ENCODE measurements at regions not wholly inside any gene's neighbourhood (a gene's known extent, or its start where the extent isn't known, plus 50 kb on each side); places are given as distances from the start of the nearest gene placed in this dataset.

GRCh38 chr2:67633212-67633856, 236.2 kb downstream of the ETAA1 start:
- no peak overlapping the region for H3K18ac ChIP-seq (ENCODE audit: low read length)
- no peak overlapping the region for H3K14ac ChIP-seq (ENCODE audit: low read length)
- no peaks in the 10 kb centered on the region for H3K27me3 ChIP-seq (ENCODE audit: control insufficient read depth in 3 of 3, insufficient read depth in 3 of 3, low read depth in 1 of 3, low read length in 3 of 3)
- H2BK120ac ChIP-seq (ENCODE audit: low read depth, low read length): no peak overlapping the region
- no peak overlapping the region for H3K23ac ChIP-seq (ENCODE audit: low read depth, low read length, poor library complexity)
- H3K4me2 ChIP-seq (ENCODE audit: insufficient read depth, low read length, poor library complexity, severe bottlenecking): no peak overlapping the region
- H3K4ac ChIP-seq (ENCODE audit: low read length): no peak overlapping the region
- no peak overlapping the region for H3K4me3 ChIP-seq (ENCODE audit: low read length in 2 of 2)
- H2AFZ ChIP-seq (ENCODE audit: low read length): no peak overlapping the region
- H4K91ac ChIP-seq (ENCODE audit: low read depth, low read length, poor library complexity): no peak overlapping the region
- H4K8ac ChIP-seq (ENCODE audit: low read depth, low read length): no peak overlapping the region
- no peak for DNase-seq (ENCODE audit: low spot score)
- no peaks in the 10 kb centered on the region for H3K4me1 ChIP-seq (ENCODE audit: control insufficient read depth in 2 of 2, insufficient read depth in 1 of 2, low read depth in 1 of 2, low read length in 2 of 2)
- no peaks in the 10 kb centered on the region for H3K9me3 ChIP-seq (replicated peaks in 1 of 2; ENCODE audit: control insufficient read depth in 2 of 2, insufficient read depth in 1 of 2, low read depth in 1 of 2, low read length in 2 of 2)
- H2BK5ac ChIP-seq (ENCODE audit: low read length): no peak overlapping the region
- no CpG with 5 or more reads among the region's 3 CpGs for WGBS, 2 donors (ENCODE audit: extremely low coverage in 2 of 2, insufficient read length in 2 of 2, insufficient replicate concordance in 1 of 2)
- no peaks in the 10 kb centered on the region for H3K79me1 ChIP-seq (ENCODE audit: low read depth, low read length)
- H2AK5ac ChIP-seq (ENCODE audit: low read depth, low read length): no peak overlapping the region
- H3K9ac ChIP-seq (ENCODE audit: low read depth, low read length, poor library complexity): no peak overlapping the region
- no peaks in the 10 kb centered on the region for H3K36me3 ChIP-seq (replicated peaks in 1 of 2; ENCODE audit: control insufficient read depth in 2 of 2, insufficient read depth in 2 of 2, low read length in 2 of 2)
- no peak overlapping the region for H2BK15ac ChIP-seq (ENCODE audit: low read length)
- no peak overlapping the region for H3K27ac ChIP-seq (replicated peaks; ENCODE audit: low read length)
- no peak overlapping the region for H2BK12ac ChIP-seq (ENCODE audit: low read length)

- no peak for DNase-seq (ENCODE audit: low spot score)
- no peak overlapping the region for H4K91ac ChIP-seq (ENCODE audit: low read depth, low read length, poor library complexity)
These were observed 241.0 kb downstream of the ETAA1 start for GRCh38 chr2:67638146-67638545.

GRCh38 chr2:67641312-67642045, 244.3 kb downstream of the ETAA1 start:
- Histone ChIP-seq H3K27me3 (ENCODE audit: control insufficient read depth in 3 of 3, insufficient read depth in 3 of 3, low read depth in 1 of 3, low read length in 3 of 3) (no peaks in the 10 kb centered on the region), H2BK120ac (ENCODE audit: low read depth, low read length) (no peak overlapping the region), H3K4me2 (ENCODE audit: insufficient read depth, low read length, poor library complexity, severe bottlenecking) (no peak overlapping the region), H3K79me1 (ENCODE audit: low read depth, low read length) (no peaks in the 10 kb centered on the region), H3K18ac (ENCODE audit: low read length) (no peak overlapping the region), H3K27ac (replicated peaks; ENCODE audit: low read length) (no peak overlapping the region), H3K9me3 (replicated peaks in 1 of 2; ENCODE audit: control insufficient read depth in 2 of 2, insufficient read depth in 1 of 2, low read depth in 1 of 2, low read length in 2 of 2) (no peaks in the 10 kb centered on the region), H3K14ac (ENCODE audit: low read length) (no peak overlapping the region), H4K91ac (ENCODE audit: low read depth, low read length, poor library complexity) (no peak overlapping the region), H3K23ac (ENCODE audit: low read depth, low read length, poor library complexity) (no peak overlapping the region), H4K8ac (ENCODE audit: low read depth, low read length) (no peak overlapping the region), H2AK5ac (ENCODE audit: low read depth, low read length) (no peak overlapping the region), H2BK12ac (ENCODE audit: low read length) (no peak overlapping the region), H2BK15ac (ENCODE audit: low read length) (no peak overlapping the region), H3K9ac (ENCODE audit: low read depth, low read length, poor library complexity) (no peak overlapping the region), H3K4me3 (ENCODE audit: low read length in 2 of 2) (no peak overlapping the region), H3K4me1 (ENCODE audit: control insufficient read depth in 2 of 2, insufficient read depth in 1 of 2, low read depth in 1 of 2, low read length in 2 of 2) (peaks cover 0 to 1% of the 10 kb centered on the region in 2 donors), H2BK5ac (ENCODE audit: low read length) (no peak overlapping the region), H3K36me3 (replicated peaks in 1 of 2; ENCODE audit: control insufficient read depth in 2 of 2, insufficient read depth in 2 of 2, low read length in 2 of 2) (no peaks in the 10 kb centered on the region), H2AFZ (ENCODE audit: low read length) (no peak overlapping the region), H3K4ac (ENCODE audit: low read length) (no peak overlapping the region)
- DNase-seq (ENCODE audit: low spot score): no peak
- no CpG with 5 or more reads among the region's 3 CpGs for WGBS, 2 donors (ENCODE audit: extremely low coverage in 2 of 2, insufficient read length in 2 of 2, insufficient replicate concordance in 1 of 2)

More at GRCh38 chr2:67638146-67638545, 241.0 kb downstream of the ETAA1 start:
- Histone ChIP-seq H3K4me1 (ENCODE audit: control insufficient read depth in 2 of 2, insufficient read depth in 1 of 2, low read depth in 1 of 2, low read length in 2 of 2) (peaks cover 0 to 1% of the 10 kb centered on the region in 2 donors), H2BK12ac (ENCODE audit: low read length) (no peak overlapping the region), H2BK15ac (ENCODE audit: low read length) (no peak overlapping the region), H2BK5ac (ENCODE audit: low read length) (no peak overlapping the region), H3K27ac (replicated peaks; ENCODE audit: low read length) (no peak overlapping the region), H3K9me3 (replicated peaks in 1 of 2; ENCODE audit: control insufficient read depth in 2 of 2, insufficient read depth in 1 of 2, low read depth in 1 of 2, low read length in 2 of 2) (no peaks in the 10 kb centered on the region), H3K4ac (ENCODE audit: low read length) (no peak overlapping the region), H3K9ac (ENCODE audit: low read depth, low read length, poor library complexity) (no peak overlapping the region), H3K4me3 (ENCODE audit: low read length in 2 of 2) (no peak overlapping the region), H3K18ac (ENCODE audit: low read length) (no peak overlapping the region), H3K79me1 (ENCODE audit: low read depth, low read length) (no peaks in the 10 kb centered on the region), H2AK5ac (ENCODE audit: low read depth, low read length) (no peak overlapping the region), H4K8ac (ENCODE audit: low read depth, low read length) (no peak overlapping the region), H3K23ac (ENCODE audit: low read depth, low read length, poor library complexity) (no peak overlapping the region), H3K27me3 (ENCODE audit: control insufficient read depth in 3 of 3, insufficient read depth in 3 of 3, low read depth in 1 of 3, low read length in 3 of 3) (no peaks in the 10 kb centered on the region), H3K36me3 (replicated peaks in 1 of 2; ENCODE audit: control insufficient read depth in 2 of 2, insufficient read depth in 2 of 2, low read length in 2 of 2) (no peaks in the 10 kb centered on the region), H3K14ac (ENCODE audit: low read length) (no peak overlapping the region), H2BK120ac (ENCODE audit: low read depth, low read length) (no peak overlapping the region), H3K4me2 (ENCODE audit: insufficient read depth, low read length, poor library complexity, severe bottlenecking) (no peak overlapping the region), H2AFZ (ENCODE audit: low read length) (no peak overlapping the region)
- WGBS, 2 donors (ENCODE audit: extremely low coverage in 2 of 2, insufficient read length in 2 of 2, insufficient replicate concordance in 1 of 2): no CpG with 5 or more reads among the region's 3 CpGs

- no peaks in the 10 kb centered on the region for H3K27me3 ChIP-seq (ENCODE audit: control insufficient read depth in 3 of 3, insufficient read depth in 3 of 3, low read depth in 1 of 3, low read length in 3 of 3)
- H4K91ac ChIP-seq (ENCODE audit: low read depth, low read length, poor library complexity): no peak overlapping the region
- no peak overlapping the region for H2BK12ac ChIP-seq (ENCODE audit: low read length)
- no peak overlapping the region for H2AK5ac ChIP-seq (ENCODE audit: low read depth, low read length)
- H2BK5ac ChIP-seq (ENCODE audit: low read length): no peak overlapping the region
- no peak overlapping the region for H4K8ac ChIP-seq (ENCODE audit: low read depth, low read length)
- no peak overlapping the region for H3K18ac ChIP-seq (ENCODE audit: low read length)
- H2AFZ ChIP-seq (ENCODE audit: low read length): no peak overlapping the region
- no peak overlapping the region for H3K23ac ChIP-seq (ENCODE audit: low read depth, low read length, poor library complexity)
- H3K4me3 ChIP-seq (ENCODE audit: low read length in 2 of 2): no peak overlapping the region
- no peak overlapping the region for H3K27ac ChIP-seq (replicated peaks; ENCODE audit: low read length)
- no CpG with 5 or more reads among the region's 4 CpGs for WGBS, 2 donors (ENCODE audit: extremely low coverage in 2 of 2, insufficient read length in 2 of 2, insufficient replicate concordance in 1 of 2)
- no peak for DNase-seq (ENCODE audit: low spot score)
- H3K36me3 ChIP-seq (replicated peaks in 1 of 2; ENCODE audit: control insufficient read depth in 2 of 2, insufficient read depth in 2 of 2, low read length in 2 of 2): no peaks in the 10 kb centered on the region
- no peak overlapping the region for H3K4ac ChIP-seq (ENCODE audit: low read length)
- no peak overlapping the region for H3K14ac ChIP-seq (ENCODE audit: low read length)
- no peak overlapping the region for H3K9ac ChIP-seq (ENCODE audit: low read depth, low read length, poor library complexity)
- no peak overlapping the region for H2BK120ac ChIP-seq (ENCODE audit: low read depth, low read length)
- H3K4me2 ChIP-seq (ENCODE audit: insufficient read depth, low read length, poor library complexity, severe bottlenecking): no peak overlapping the region
- peaks cover 0 to 1% of the 10 kb centered on the region in 2 donors for H3K4me1 ChIP-seq (ENCODE audit: control insufficient read depth in 2 of 2, insufficient read depth in 1 of 2, low read depth in 1 of 2, low read length in 2 of 2)
- H3K9me3 ChIP-seq (replicated peaks in 1 of 2; ENCODE audit: control insufficient read depth in 2 of 2, insufficient read depth in 1 of 2, low read depth in 1 of 2, low read length in 2 of 2): no peaks in the 10 kb centered on the region
- no peaks in the 10 kb centered on the region for H3K79me1 ChIP-seq (ENCODE audit: low read depth, low read length)
- H2BK15ac ChIP-seq (ENCODE audit: low read length): no peak overlapping the region
These were observed 244.9 kb downstream of the ETAA1 start for GRCh38 chr2:67642046-67642382.
